BLaER1 (cell line): ENCODE measurements at regions not wholly inside any gene's neighbourhood (a gene's known extent, or its start where the extent isn't known, plus 50 kb on each side); places are given as distances from the start of the nearest gene placed in this dataset.
"Not testable (repeated sequence)": the region's sequence is repeated elsewhere in the genome, so short reads cannot be mapped to it uniquely, and the experiment has no call there.

ENCODE experiments used
- H3K27ac ChIP-seq: shearing (Covaris generic); formaldehyde crosslinking; 2 replicates; pipeline ENCODE4 v1.8.1; 2022
- H3K27me3 ChIP-seq: shearing (Covaris generic); formaldehyde crosslinking; 2 replicates; pipeline ENCODE4 v1.8.1; 2022
- H3K36me3 ChIP-seq: shearing (Covaris generic); formaldehyde crosslinking; 2 replicates; pipeline ENCODE4 v1.8.1; 2022
- H3K4me1 ChIP-seq: shearing (Covaris generic); formaldehyde crosslinking; 2 replicates; pipeline ENCODE4 v1.8.1; 2022
- H3K4me2 ChIP-seq: shearing (Covaris generic); formaldehyde crosslinking; 2 replicates; pipeline ENCODE4 v1.8.1; 2022
- H3K4me3 ChIP-seq: shearing (Covaris generic); formaldehyde crosslinking; 2 replicates; pipeline ENCODE4 v1.8.1; 2022
- H3K9ac ChIP-seq: shearing (Covaris generic); formaldehyde crosslinking; 2 replicates; pipeline ENCODE4 v1.8.1; 2022
- H3K9me3 ChIP-seq: shearing (Covaris generic); formaldehyde crosslinking; 2 replicates; pipeline ENCODE4 v1.8.1; 2022
- H4K20me1 ChIP-seq: shearing (Covaris generic); formaldehyde crosslinking; 2 replicates; pipeline ENCODE4 v1.8.1; 2022
- Cebpa-rat ChIP-seq: shearing (Covaris generic); IDR thresholded peaks from 2 replicates; pipeline ENCODE4 v1.8.1; 2022

DNA sequence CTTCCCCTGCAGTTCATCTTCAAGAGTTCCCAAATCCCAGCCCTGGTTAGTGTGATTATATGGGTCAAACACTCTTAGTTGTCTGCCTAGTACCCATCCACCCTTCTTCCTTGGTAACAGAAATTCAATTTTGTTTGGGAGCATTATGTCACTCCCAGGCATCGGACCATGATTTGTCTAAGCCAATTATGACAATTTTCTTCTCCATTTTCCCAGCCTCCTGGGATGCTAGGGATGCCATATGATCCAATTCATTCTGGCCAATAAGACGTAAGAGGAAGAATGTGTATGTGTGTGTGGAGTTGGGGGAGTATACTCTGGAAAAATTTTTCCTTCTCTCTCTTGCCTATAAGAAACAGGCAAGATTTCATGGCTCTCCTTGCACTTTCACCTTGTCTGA is 465.9 kb downstream of the MID1IP1 start:
- no peak overlapping the region for H3K4me3 ChIP-seq
- no peak for TF ChIP-seq Cebpa-rat
- H3K4me2 ChIP-seq: no peak overlapping the region
- peaks cover 9% of the 10 kb centered on the region for H3K4me1 ChIP-seq
- no peaks in the 10 kb centered on the region for H4K20me1 ChIP-seq
- H3K27ac ChIP-seq: no peak overlapping the region
- no peaks in the 10 kb centered on the region for H3K36me3 ChIP-seq
- H3K9me3 ChIP-seq: peaks cover 4% of the 10 kb centered on the region; the same call in 1 of the 2 replicates
- no peaks in the 10 kb centered on the region for H3K27me3 ChIP-seq
- H3K9ac ChIP-seq: no peak overlapping the region

DNA sequence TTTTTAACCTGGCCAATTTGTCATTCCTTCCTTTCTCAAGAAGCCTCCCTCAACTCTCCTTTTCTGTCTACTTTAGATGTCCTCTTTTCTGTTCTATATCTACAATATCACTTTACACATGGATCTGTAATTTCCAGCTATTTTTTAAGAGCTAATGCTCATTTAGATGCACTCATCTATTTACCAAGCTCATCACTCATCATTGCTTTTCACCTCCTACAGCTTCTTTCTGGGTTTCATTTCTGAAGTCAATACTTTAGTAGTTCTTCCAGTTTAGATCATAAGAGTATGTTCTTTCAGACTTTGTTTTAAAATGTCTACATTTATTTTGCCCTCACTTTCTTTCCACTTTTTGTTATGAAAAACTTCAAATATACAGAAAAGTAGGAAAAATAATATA is 466.9 kb downstream of the MID1IP1 start:
- Histone ChIP-seq H3K36me3 (no peaks in the 10 kb centered on the region), H3K27me3 (no peaks in the 10 kb centered on the region), H3K4me1 (peaks cover 9% of the 10 kb centered on the region), H4K20me1 (no peaks in the 10 kb centered on the region), H3K9me3 (peaks cover 4% of the 10 kb centered on the region; the same call in 1 of the 2 replicates), H3K4me3 (no peak overlapping the region), H3K27ac (no peak overlapping the region), H3K9ac (no peak overlapping the region), H3K4me2 (no peak overlapping the region)
- TF ChIP-seq Cebpa-rat: no peak

GRCh38 chrX:39275500-39276068 is 474.3 kb downstream of the MID1IP1 start:
- no peak for TF ChIP-seq Cebpa-rat
- no peaks in the 10 kb centered on the region for H3K36me3 ChIP-seq

DNA sequence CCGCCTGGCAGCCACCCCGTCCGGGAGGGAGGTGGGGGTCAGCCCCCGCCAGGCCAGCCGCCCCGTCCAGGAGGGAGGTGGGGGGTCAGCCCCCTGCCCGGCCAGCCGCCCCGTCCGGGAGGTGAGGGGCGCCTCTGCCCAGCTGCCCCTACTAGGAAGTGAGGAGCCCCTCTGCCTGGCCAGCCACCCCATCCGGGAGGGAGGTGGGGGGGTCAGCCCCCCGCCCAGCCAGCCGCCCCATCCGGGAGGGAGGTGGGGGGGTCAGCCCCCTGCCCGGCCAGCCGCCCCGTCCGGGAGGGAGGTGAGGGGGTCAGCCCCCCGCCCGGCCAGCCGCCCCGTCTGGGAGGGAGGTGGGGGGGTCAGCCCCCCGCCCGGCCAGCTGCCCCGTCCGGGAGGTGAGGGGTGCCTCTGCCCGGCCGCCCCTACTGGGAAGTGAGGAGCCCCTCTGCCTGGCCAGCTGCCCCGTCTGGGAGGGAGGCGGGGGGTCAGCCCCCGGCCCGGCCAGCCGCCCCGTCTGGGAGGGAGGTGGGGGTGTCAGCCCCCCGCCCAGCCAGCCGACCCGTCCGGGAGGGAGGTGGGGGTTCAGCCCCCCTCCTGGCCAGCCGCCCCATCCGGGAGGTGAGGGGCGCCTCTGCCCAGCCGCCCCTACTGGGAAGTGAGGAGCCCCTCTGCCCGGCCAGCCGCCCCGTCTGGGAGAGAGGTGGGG is 476.6 kb downstream of the MID1IP1 start:
- H3K4me2 ChIP-seq, H3K9ac ChIP-seq, H3K4me1 ChIP-seq, H4K20me1 ChIP-seq, H3K27me3 ChIP-seq, H3K36me3 ChIP-seq, H3K27ac ChIP-seq, H3K4me3 ChIP-seq: not testable (repeated sequence)
- peaks cover 71% of the 10 kb centered on the region for H3K9me3 ChIP-seq

More at GRCh38 chrX:39275500-39276068, 474.3 kb downstream of the MID1IP1 start:
- H3K4me1 ChIP-seq: no peaks in the 10 kb centered on the region
- H3K4me3 ChIP-seq: no peak overlapping the region
- H3K27ac ChIP-seq: no peak overlapping the region
- peaks cover 48% of the 10 kb centered on the region for H3K9me3 ChIP-seq
- H3K4me2 ChIP-seq: no peak overlapping the region
- H3K27me3 ChIP-seq: no peaks in the 10 kb centered on the region
- H4K20me1 ChIP-seq: no peaks in the 10 kb centered on the region
- no peak overlapping the region for H3K9ac ChIP-seq

DNA sequence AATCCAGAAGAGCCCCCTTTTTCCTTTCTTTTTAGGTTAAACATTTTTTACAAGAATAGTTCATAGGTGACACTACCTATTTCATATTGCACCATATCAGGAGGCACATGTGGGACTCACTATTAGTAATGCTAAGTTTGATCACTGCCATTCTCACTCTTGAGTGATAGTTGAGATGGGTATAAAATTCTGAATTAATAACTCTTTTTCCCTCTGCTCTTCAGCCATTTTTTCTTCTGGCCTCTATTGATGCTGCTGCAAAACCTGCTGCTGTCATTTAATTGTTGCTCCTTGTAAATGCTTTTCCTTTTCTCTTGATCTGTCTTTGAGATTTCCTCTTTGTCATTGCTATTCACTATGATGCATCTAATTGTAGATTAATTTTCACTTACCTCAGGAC is 482.0 kb downstream of the MID1IP1 start:
- H3K4me1 ChIP-seq: no peaks in the 10 kb centered on the region
- no peak overlapping the region for H3K27ac ChIP-seq
- no peak overlapping the region for H3K4me2 ChIP-seq
- H3K27me3 ChIP-seq: no peaks in the 10 kb centered on the region
- H3K36me3 ChIP-seq: no peaks in the 10 kb centered on the region
- TF ChIP-seq Cebpa-rat: no peak
- H4K20me1 ChIP-seq: no peaks in the 10 kb centered on the region
- no peak overlapping the region for H3K9ac ChIP-seq
- no peak overlapping the region; the same call in 1 of the 2 replicates for H3K4me3 ChIP-seq
- peaks cover 76% of the 10 kb centered on the region for H3K9me3 ChIP-seq

- Histone ChIP-seq H3K4me3 (no peak overlapping the region), H4K20me1 (no peaks in the 10 kb centered on the region), H3K27ac (no peak overlapping the region), H3K4me2 (no peak overlapping the region), H3K9ac (no peak overlapping the region), H3K27me3 (no peaks in the 10 kb centered on the region), H3K36me3 (no peaks in the 10 kb centered on the region), H3K9me3 (peaks cover 34% of the 10 kb centered on the region), H3K4me1 (peaks cover 7% of the 10 kb centered on the region)
- no peak for TF ChIP-seq Cebpa-rat
Observed at GRCh38 chrX:39288592-39288991, 487.3 kb downstream of the MID1IP1 start.

DNA sequence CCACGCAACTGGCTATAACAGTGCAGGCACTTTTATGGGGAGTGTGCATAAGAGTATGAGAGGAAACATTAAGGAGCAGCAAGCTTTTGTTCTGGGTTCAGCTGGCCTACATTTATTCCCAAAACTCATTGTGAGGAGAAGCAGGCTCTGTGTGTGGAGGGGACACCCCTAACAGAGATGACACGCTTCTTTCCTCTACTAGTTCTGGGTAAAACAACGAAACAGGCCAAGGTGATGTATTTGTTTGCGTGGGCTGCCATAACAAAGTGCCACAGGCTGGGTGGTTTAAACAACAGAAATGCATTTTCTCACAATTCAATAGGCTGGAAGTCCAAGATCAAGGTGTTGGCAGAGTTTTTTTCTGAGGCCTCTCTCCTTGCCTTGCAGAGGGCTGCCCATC is 488.6 kb downstream of the MID1IP1 start:
- Histone ChIP-seq H3K4me1 (peaks cover 7% of the 10 kb centered on the region), H3K9ac (no peak overlapping the region), H3K27me3 (no peaks in the 10 kb centered on the region), H3K36me3 (no peaks in the 10 kb centered on the region), H3K27ac (no peak overlapping the region), H3K4me3 (no peak overlapping the region), H4K20me1 (no peaks in the 10 kb centered on the region), H3K9me3 (peaks cover 26% of the 10 kb centered on the region), H3K4me2 (no peak overlapping the region)
- TF ChIP-seq Cebpa-rat: no peak

DNA sequence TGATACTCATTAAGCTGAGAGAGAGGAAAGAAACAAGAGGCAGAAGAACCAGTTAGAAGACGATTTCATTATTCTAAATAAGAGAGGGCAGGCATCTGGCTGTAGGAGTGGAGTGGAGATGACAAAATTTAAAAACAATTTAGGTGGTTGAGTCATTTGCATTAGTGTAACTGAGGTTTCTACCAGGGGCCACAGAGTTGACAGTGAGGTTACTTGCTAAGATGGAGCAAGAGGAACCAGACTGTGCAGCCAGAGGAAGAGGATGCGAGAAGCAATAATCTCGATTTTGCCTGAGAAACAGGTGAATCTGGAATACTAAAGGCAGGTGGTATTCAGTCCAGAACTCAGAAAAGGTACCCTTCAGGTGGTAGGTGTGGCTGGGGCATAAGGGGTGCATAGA is 491.9 kb downstream of the MID1IP1 start:
- Histone ChIP-seq H3K9ac (no peak overlapping the region), H3K27me3 (no peaks in the 10 kb centered on the region), H3K4me2 (no peak overlapping the region), H3K4me1 (peaks cover 29% of the 10 kb centered on the region), H3K9me3 (peaks cover 18% of the 10 kb centered on the region), H3K4me3 (no peak overlapping the region), H4K20me1 (no peaks in the 10 kb centered on the region), H3K27ac (no peak overlapping the region), H3K36me3 (no peaks in the 10 kb centered on the region)
- TF ChIP-seq Cebpa-rat: no peak

GRCh38 chrX:39296472-39296871 is 495.2 kb downstream of the MID1IP1 start:
- Histone ChIP-seq H3K36me3 (no peaks in the 10 kb centered on the region), H3K9me3 (peaks cover 39% of the 10 kb centered on the region), H3K27ac (no peak overlapping the region), H3K4me2 (peak overlapping the region; percentile 38), H3K4me3 (no peak overlapping the region), H3K9ac (no peak overlapping the region), H3K4me1 (peaks cover 41% of the 10 kb centered on the region), H4K20me1 (no peaks in the 10 kb centered on the region), H3K27me3 (no peaks in the 10 kb centered on the region)
- no peak for TF ChIP-seq Cebpa-rat

- Histone ChIP-seq H3K36me3 (0 out of 2 replicates have a peak, but pooled peaks cover 6% of the 10 kb centered on the region), H3K4me1 (peaks cover 43% of the 10 kb centered on the region), H3K27ac (no peak overlapping the region), H3K4me3 (no peak overlapping the region), H3K4me2 (no peak overlapping the region), H3K9me3 (peaks cover 57% of the 10 kb centered on the region), H3K9ac (no peak overlapping the region), H3K27me3 (no peaks in the 10 kb centered on the region), H4K20me1 (no peaks in the 10 kb centered on the region)
- TF ChIP-seq Cebpa-rat: no peak
Observed at GRCh38 chrX:39298821-39299220, 497.6 kb downstream of the MID1IP1 start.
